ENCODE measurements at regions not wholly inside any gene's neighbourhood (a gene's known extent, or its start where the extent isn't known, plus 50 kb on each side); places are given as distances from the start of the nearest gene placed in this dataset.

- peaks cover 0 to 7% (median 6%) of the 10 kb centered on the region in 3 donors for H3K4me1 ChIP-seq (ENCODE audit: control insufficient read depth in 2 of 3, insufficient read depth in 2 of 3, low read depth in 1 of 3, low read length in 3 of 3)
- H3K36me3 ChIP-seq (ENCODE audit: control insufficient read depth in 2 of 3, insufficient read depth in 3 of 3, low read length in 3 of 3), result no peaks in the 10 kb centered on the region
- no peak overlapping the region for H3K9ac ChIP-seq (ENCODE audit: low read length in 3 of 3)
- no peaks in the 10 kb centered on the region for H3K9me3 ChIP-seq (ENCODE audit: control insufficient read depth in 2 of 3, insufficient read depth in 1 of 3, low read length in 3 of 3)
- no peaks in the 10 kb centered on the region for H3K27me3 ChIP-seq (ENCODE audit: control insufficient read depth, insufficient read depth, low read length)
- no peak for FAIRE-seq
- no peak for TF ChIP-seq CTCF (IDR thresholded peaks at IDR 0.05; ENCODE audit: borderline replicate concordance, extremely low read depth, insufficient read depth)
- intact Hi-C loops (cut with DNase I), result no loop called here
- DNase-seq, result no peak
- H3K27ac ChIP-seq (ENCODE audit: low read depth in 2 of 2, low read length in 2 of 2), result no peak overlapping the region
- no peak overlapping the region for H3K4me3 ChIP-seq (ENCODE audit: low read length in 3 of 3)
Measured at GRCh38 chr4:7141151-7141834, 51.0 kb upstream of the SORCS2 start.

- Histone ChIP-seq H3K36me3 (ENCODE audit: control insufficient read depth in 2 of 3, insufficient read depth in 3 of 3, low read length in 3 of 3) (no peaks in the 10 kb centered on the region), H3K27me3 (ENCODE audit: control insufficient read depth, insufficient read depth, low read length) (no peaks in the 10 kb centered on the region), H3K4me1 (ENCODE audit: control insufficient read depth in 2 of 3, insufficient read depth in 2 of 3, low read depth in 1 of 3, low read length in 3 of 3) (peaks cover 0 to 6% (median 5%) of the 10 kb centered on the region in 3 donors), H3K9ac (ENCODE audit: low read length in 3 of 3) (no peak overlapping the region), H3K4me3 (ENCODE audit: low read length in 3 of 3) (no peak overlapping the region), H3K27ac (ENCODE audit: low read depth in 2 of 2, low read length in 2 of 2) (no peak overlapping the region), H3K9me3 (ENCODE audit: control insufficient read depth in 2 of 3, insufficient read depth in 1 of 3, low read length in 3 of 3) (no peaks in the 10 kb centered on the region)
- DNase-seq (no peak), FAIRE-seq (no peak)
- no peak for TF ChIP-seq CTCF (IDR thresholded peaks at IDR 0.05; ENCODE audit: borderline replicate concordance, extremely low read depth, insufficient read depth)
- intact Hi-C loops (cut with DNase I), result no loop called here
Measured at GRCh38 chr4:7140692-7141069, 51.7 kb upstream of the SORCS2 start.

GRCh38 chr4:7140062-7140691 is 52.2 kb upstream of the SORCS2 start:
- H3K4me1 ChIP-seq (ENCODE audit: control insufficient read depth in 2 of 3, insufficient read depth in 2 of 3, low read depth in 1 of 3, low read length in 3 of 3), result peaks cover 0 to 6% (median 4%) of the 10 kb centered on the region in 3 donors
- no peaks in the 10 kb centered on the region for H3K27me3 ChIP-seq (ENCODE audit: control insufficient read depth, insufficient read depth, low read length)
- no peak overlapping the region for H3K27ac ChIP-seq (ENCODE audit: low read depth in 2 of 2, low read length in 2 of 2)
- H3K9me3 ChIP-seq (ENCODE audit: control insufficient read depth in 2 of 3, insufficient read depth in 1 of 3, low read length in 3 of 3), result no peaks in the 10 kb centered on the region
- TF ChIP-seq CTCF (IDR thresholded peaks at IDR 0.05; ENCODE audit: borderline replicate concordance, extremely low read depth, insufficient read depth), result no peak
- H3K9ac ChIP-seq (ENCODE audit: low read length in 3 of 3), result no peak overlapping the region
- intact Hi-C loops (cut with DNase I), result no loop called here
- DNase-seq (no peak), FAIRE-seq (no peak)
- H3K4me3 ChIP-seq (ENCODE audit: low read length in 3 of 3), result no peak overlapping the region
- H3K36me3 ChIP-seq (ENCODE audit: control insufficient read depth in 2 of 3, insufficient read depth in 3 of 3, low read length in 3 of 3), result no peaks in the 10 kb centered on the region

Measured in kidney (tissue), 13 donors.